ENCODE measurements at regions not wholly inside any gene's neighbourhood (a gene's known extent, or its start where the extent isn't known, plus 50 kb on each side); places are given as distances from the start of the nearest gene placed in this dataset.

GRCh38 chr4:188197566-188197965, 58.3 kb downstream of the TRIML1 start:
- DNase-seq (ENCODE audit: low read depth, low spot score): no peak

GRCh38 chr4:188198982-188199792, 59.9 kb downstream of the TRIML1 start:
- DNase-seq (ENCODE audit: low read depth, low spot score): no peak

GRCh38 chr4:188201851-188202250, 62.6 kb downstream of the TRIML1 start:
- DNase-seq (ENCODE audit: low read depth, low spot score): no peak

- no peak for DNase-seq (ENCODE audit: low read depth, low spot score)
Observed at GRCh38 chr4:188206783-188207182, 67.5 kb downstream of the TRIML1 start.

- no peak for DNase-seq (ENCODE audit: low read depth, low spot score)
Observed at GRCh38 chr4:188214861-188215260, 75.6 kb downstream of the TRIML1 start.

GRCh38 chr4:188218392-188218791, 79.2 kb downstream of the TRIML1 start:
- DNase-seq (ENCODE audit: low read depth, low spot score): no peak

- no peak for DNase-seq (ENCODE audit: low read depth, low spot score)
Observed at GRCh38 chr4:188220006-188220405, 80.8 kb downstream of the TRIML1 start.

- DNase-seq (ENCODE audit: low read depth, low spot score): no peak
Observed at GRCh38 chr4:188221090-188221489, 81.8 kb downstream of the TRIML1 start.

GRCh38 chr4:188228279-188228678, 89.0 kb downstream of the TRIML1 start:
- DNase-seq (ENCODE audit: low read depth, low spot score): no peak

GRCh38 chr4:188232428-188232827, 93.2 kb downstream of the TRIML1 start:
- DNase-seq (ENCODE audit: low read depth, low spot score): no peak

GRCh38 chr4:188242041-188242440, 102.8 kb downstream of the TRIML1 start:
- no peak for DNase-seq (ENCODE audit: low read depth, low spot score)

- DNase-seq (ENCODE audit: low read depth, low spot score): no peak
Observed at GRCh38 chr4:188245651-188246050, 106.4 kb downstream of the TRIML1 start.

- no peak for DNase-seq (ENCODE audit: low read depth, low spot score)
Observed at GRCh38 chr4:188246488-188246887, 107.2 kb downstream of the TRIML1 start.

- no peak for DNase-seq (ENCODE audit: low read depth, low spot score)
Observed at GRCh38 chr4:188254211-188254610, 115.0 kb downstream of the TRIML1 start.

GRCh38 chr4:188262464-188262863, 123.2 kb downstream of the TRIML1 start:
- no peak for DNase-seq (ENCODE audit: low read depth, low spot score)

- DNase-seq (ENCODE audit: low read depth, low spot score): no peak
Observed at GRCh38 chr4:188263321-188263720, 124.1 kb downstream of the TRIML1 start.

- DNase-seq (ENCODE audit: low read depth, low spot score): no peak
Observed at GRCh38 chr4:188266386-188266785, 127.1 kb downstream of the TRIML1 start.

- no peak for DNase-seq (ENCODE audit: low read depth, low spot score)
Observed at GRCh38 chr4:188268131-188268908, 129.1 kb downstream of the TRIML1 start.

GRCh38 chr4:188270273-188271069, 131.2 kb downstream of the TRIML1 start:
- DNase-seq (ENCODE audit: low read depth, low spot score): no peak

- no peak for DNase-seq (ENCODE audit: low read depth, low spot score)
Observed at GRCh38 chr4:188275686-188276085, 136.4 kb downstream of the TRIML1 start.

- no peak for DNase-seq (ENCODE audit: low read depth, low spot score)
Observed at GRCh38 chr4:188279184-188279583, 139.9 kb downstream of the TRIML1 start.
